HCT116 (cell line): ENCODE measurements at regions not wholly inside any gene's neighbourhood (a gene's known extent, or its start where the extent isn't known, plus 50 kb on each side); places are given as distances from the start of the nearest gene placed in this dataset.

Experiments
- POLR2A ChIP-seq: IDR thresholded peaks from 2 replicates; pipeline ENCODE4 v1.7.0; 2011; ENCODE audit warnings: borderline replicate concordance; ENCODE audit not compliant: insufficient read depth, insufficient read length; ENCODE audit errors: extremely low read depth
- POLR2AphosphoS5 ChIP-seq: IDR thresholded peaks from 2 replicates; pipeline ENCODE4 v1.6.1; 2011; ENCODE audit warnings: mild to moderate bottlenecking, low read depth, low read length, moderate library complexity
- SIN3A ChIP-seq: IDR thresholded peaks from 2 replicates; pipeline ENCODE4 v1.6.1; 2012; ENCODE audit warnings: low read depth
- SP1 ChIP-seq: IDR thresholded peaks from 2 replicates; pipeline ENCODE4 v1.6.1; 2012; ENCODE audit warnings: low read depth
- SRF ChIP-seq: IDR thresholded peaks from 2 replicates; pipeline ENCODE4 v1.6.1; 2012; ENCODE audit warnings: low read depth
- TCF7L2 ChIP-seq: IDR thresholded peaks from 2 replicates; pipeline ENCODE4 v1.7.0; 2011; ENCODE audit warnings: borderline replicate concordance, inconsistent platforms; ENCODE audit not compliant: insufficient read depth, insufficient read length; ENCODE audit errors: extremely low read depth
- ZFX ChIP-seq: fragments of 450-650 bp; IDR thresholded peaks from 2 replicates; pipeline ENCODE4 v1.6.1; 2017
- ZNF274 ChIP-seq: fragments of 200-500 bp; sonication (Bioruptor generic); IDR thresholded peaks from 2 replicates; pipeline ENCODE4 v1.6.1; 2014; ENCODE audit warnings: mild to moderate bottlenecking, low read depth, low read length, inconsistent platforms
- TF ChIP-seq, protein P1 (sequence below), 3 experiments: fragments of 200-600 bp in 1 of 3; sonication (generic) in 1 of 3; IDR thresholded peaks in 2 of 3; conservative IDR thresholded peaks in 1 of 3; 2 replicates each; pipeline ENCODE4 v1.5.1; 2012 to 2017; ENCODE audit warnings: low read depth in 2 of 3, low read length in 2 of 3, antibody characterized with exemption in 1 of 3, borderline replicate concordance in 1 of 3, control low read depth in 1 of 3, mild to moderate bottlenecking in 1 of 3, mixed read lengths in 1 of 3, mixed run types in 1 of 3, moderate library complexity in 1 of 3; ENCODE audit not compliant: insufficient read depth in 1 of 3
- TF ChIP-seq, protein P2 (sequence below): IDR thresholded peaks from 2 replicates; pipeline ENCODE4 v1.6.1; 2012
- TF ChIP-seq, protein P3 (sequence below): IDR thresholded peaks from 2 replicates; pipeline ENCODE4 v1.6.1; 2012; ENCODE audit warnings: low read depth

DNA sequence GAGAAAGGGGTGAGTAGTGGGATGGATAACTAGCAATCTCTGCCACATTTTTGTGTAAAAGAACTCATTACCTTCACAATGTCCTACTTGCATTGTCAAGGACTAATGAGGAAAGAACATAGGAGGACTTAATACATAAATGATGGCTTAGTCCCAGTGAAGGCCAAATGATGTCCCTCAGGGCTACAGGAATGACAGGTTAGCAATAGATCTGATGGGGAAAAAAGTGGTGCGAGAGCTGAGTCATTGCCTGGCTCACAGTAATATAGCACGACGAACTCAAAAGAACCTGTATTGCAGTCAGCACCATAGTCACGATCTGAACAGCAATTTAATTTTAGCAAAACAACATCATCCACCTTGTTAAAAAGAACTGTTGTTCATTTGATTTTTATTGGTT, 70.9 kb upstream of the ARHGAP36 start:
- TF ChIP-seq SIN3A: no peak
- TF ChIP-seq, protein P1, sequence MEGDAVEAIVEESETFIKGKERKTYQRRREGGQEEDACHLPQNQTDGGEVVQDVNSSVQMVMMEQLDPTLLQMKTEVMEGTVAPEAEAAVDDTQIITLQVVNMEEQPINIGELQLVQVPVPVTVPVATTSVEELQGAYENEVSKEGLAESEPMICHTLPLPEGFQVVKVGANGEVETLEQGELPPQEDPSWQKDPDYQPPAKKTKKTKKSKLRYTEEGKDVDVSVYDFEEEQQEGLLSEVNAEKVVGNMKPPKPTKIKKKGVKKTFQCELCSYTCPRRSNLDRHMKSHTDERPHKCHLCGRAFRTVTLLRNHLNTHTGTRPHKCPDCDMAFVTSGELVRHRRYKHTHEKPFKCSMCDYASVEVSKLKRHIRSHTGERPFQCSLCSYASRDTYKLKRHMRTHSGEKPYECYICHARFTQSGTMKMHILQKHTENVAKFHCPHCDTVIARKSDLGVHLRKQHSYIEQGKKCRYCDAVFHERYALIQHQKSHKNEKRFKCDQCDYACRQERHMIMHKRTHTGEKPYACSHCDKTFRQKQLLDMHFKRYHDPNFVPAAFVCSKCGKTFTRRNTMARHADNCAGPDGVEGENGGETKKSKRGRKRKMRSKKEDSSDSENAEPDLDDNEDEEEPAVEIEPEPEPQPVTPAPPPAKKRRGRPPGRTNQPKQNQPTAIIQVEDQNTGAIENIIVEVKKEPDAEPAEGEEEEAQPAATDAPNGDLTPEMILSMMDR (IDR thresholded peaks at IDR 0.05 in 2 of 3, conservative IDR thresholded peaks at IDR 0.05 in 1 of 3; ENCODE audit: borderline replicate concordance in 1 of 3, insufficient read depth in 1 of 3, low read depth in 2 of 3, low read length in 2 of 3): no peak
- TF ChIP-seq TCF7L2: no peak
- TF ChIP-seq ZNF274: no peak
- TF ChIP-seq POLR2AphosphoS5: no peak
- TF ChIP-seq, protein P2, sequence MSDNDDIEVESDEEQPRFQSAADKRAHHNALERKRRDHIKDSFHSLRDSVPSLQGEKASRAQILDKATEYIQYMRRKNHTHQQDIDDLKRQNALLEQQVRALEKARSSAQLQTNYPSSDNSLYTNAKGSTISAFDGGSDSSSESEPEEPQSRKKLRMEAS: no peak
- TF ChIP-seq SP1: no peak
- no peak for TF ChIP-seq ZFX
- TF ChIP-seq, protein P3, sequence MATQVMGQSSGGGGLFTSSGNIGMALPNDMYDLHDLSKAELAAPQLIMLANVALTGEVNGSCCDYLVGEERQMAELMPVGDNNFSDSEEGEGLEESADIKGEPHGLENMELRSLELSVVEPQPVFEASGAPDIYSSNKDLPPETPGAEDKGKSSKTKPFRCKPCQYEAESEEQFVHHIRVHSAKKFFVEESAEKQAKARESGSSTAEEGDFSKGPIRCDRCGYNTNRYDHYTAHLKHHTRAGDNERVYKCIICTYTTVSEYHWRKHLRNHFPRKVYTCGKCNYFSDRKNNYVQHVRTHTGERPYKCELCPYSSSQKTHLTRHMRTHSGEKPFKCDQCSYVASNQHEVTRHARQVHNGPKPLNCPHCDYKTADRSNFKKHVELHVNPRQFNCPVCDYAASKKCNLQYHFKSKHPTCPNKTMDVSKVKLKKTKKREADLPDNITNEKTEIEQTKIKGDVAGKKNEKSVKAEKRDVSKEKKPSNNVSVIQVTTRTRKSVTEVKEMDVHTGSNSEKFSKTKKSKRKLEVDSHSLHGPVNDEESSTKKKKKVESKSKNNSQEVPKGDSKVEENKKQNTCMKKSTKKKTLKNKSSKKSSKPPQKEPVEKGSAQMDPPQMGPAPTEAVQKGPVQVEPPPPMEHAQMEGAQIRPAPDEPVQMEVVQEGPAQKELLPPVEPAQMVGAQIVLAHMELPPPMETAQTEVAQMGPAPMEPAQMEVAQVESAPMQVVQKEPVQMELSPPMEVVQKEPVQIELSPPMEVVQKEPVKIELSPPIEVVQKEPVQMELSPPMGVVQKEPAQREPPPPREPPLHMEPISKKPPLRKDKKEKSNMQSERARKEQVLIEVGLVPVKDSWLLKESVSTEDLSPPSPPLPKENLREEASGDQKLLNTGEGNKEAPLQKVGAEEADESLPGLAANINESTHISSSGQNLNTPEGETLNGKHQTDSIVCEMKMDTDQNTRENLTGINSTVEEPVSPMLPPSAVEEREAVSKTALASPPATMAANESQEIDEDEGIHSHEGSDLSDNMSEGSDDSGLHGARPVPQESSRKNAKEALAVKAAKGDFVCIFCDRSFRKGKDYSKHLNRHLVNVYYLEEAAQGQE: no peak
- TF ChIP-seq POLR2A: no peak
- TF ChIP-seq SRF: no peak
